NCI-H2107 treated with DMSO at 0.1 percent for 48 hours (cell line): ENCODE measurements at regions not wholly inside any gene's neighbourhood (a gene's known extent, or its start where the extent isn't known, plus 50 kb on each side); places are given as distances from the start of the nearest gene placed in this dataset.

ENCODE experiments used
- DNase-seq: peaks from one replicate; lab custom pipeline; 2025; ENCODE audit not compliant: unreplicated experiment; lab: John Stamatoyannopoulos, UW

GRCh38 chr1:22262583-22262982, 119.7 kb upstream of the WNT4 start:
- DNase-seq = no peak

- no peak for DNase-seq
These were observed 120.5 kb upstream of the WNT4 start for GRCh38 chr1:22263359-22263758.

- no peak for DNase-seq
These were observed 121.8 kb upstream of the WNT4 start for GRCh38 chr1:22264464-22265341.

GRCh38 chr1:22266141-22266540, 123.2 kb upstream of the WNT4 start:
- no peak for DNase-seq

- DNase-seq = no peak
These were observed 124.7 kb upstream of the WNT4 start for GRCh38 chr1:22267413-22268175.

- no peak for DNase-seq
These were observed 125.4 kb upstream of the WNT4 start for GRCh38 chr1:22268327-22268726.

- no peak for DNase-seq
These were observed 129.2 kb upstream of the WNT4 start for GRCh38 chr1:22271847-22272801.

- no peak for DNase-seq
These were observed 131.1 kb upstream of the WNT4 start for GRCh38 chr1:22273686-22274681.

- DNase-seq = no peak
These were observed 132.3 kb upstream of the WNT4 start for GRCh38 chr1:22275167-22275566.

- no peak for DNase-seq
These were observed 132.9 kb upstream of the WNT4 start for GRCh38 chr1:22275626-22276395.

GRCh38 chr1:22276396-22276748, 133.5 kb upstream of the WNT4 start:
- DNase-seq = no peak

GRCh38 chr1:22277662-22278061, 134.8 kb upstream of the WNT4 start:
- no peak for DNase-seq

- DNase-seq = no peak
These were observed 136.8 kb upstream of the WNT4 start for GRCh38 chr1:22279735-22280134.

GRCh38 chr1:22280526-22280925, 137.6 kb upstream of the WNT4 start:
- DNase-seq = no peak

GRCh38 chr1:22281521-22282363, 138.8 kb upstream of the WNT4 start:
- no peak for DNase-seq

GRCh38 chr1:22282364-22282995, 139.6 kb upstream of the WNT4 start:
- no peak for DNase-seq

- no peak for DNase-seq
These were observed 140.7 kb upstream of the WNT4 start for GRCh38 chr1:22283596-22283995.

GRCh38 chr1:22284236-22284635, 141.3 kb upstream of the WNT4 start:
- DNase-seq = no peak
